ENCODE measurements at regions not wholly inside any gene's neighbourhood (a gene's known extent, or its start where the extent isn't known, plus 50 kb on each side); places are given as distances from the start of the nearest gene placed in this dataset.
"Not testable (repeated sequence)": the region's sequence is repeated elsewhere in the genome, so short reads cannot be mapped to it uniquely, and the experiment has no call there.

DNA sequence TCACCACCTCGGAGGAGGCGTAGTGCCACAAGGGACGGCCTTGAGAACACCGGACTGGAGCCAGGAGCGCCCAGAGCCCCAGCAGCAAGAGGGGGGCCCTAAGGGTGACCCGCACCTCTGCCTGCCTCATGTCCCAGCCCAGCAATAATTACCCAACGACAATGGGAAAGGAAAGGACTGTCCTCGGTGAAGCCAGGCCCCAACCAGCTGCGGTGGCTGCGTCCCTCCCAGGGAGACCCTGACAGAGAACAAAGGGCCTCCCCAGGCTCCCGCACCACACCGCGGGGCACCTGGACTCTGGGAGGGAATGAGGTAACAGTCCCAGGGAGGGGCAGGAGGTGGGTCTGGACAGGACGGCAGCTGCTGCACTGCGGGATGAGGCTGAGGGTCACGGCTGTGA is 493.4 kb downstream of the GOLGA6L6 start:
- TF ChIP-seq, protein P1, sequence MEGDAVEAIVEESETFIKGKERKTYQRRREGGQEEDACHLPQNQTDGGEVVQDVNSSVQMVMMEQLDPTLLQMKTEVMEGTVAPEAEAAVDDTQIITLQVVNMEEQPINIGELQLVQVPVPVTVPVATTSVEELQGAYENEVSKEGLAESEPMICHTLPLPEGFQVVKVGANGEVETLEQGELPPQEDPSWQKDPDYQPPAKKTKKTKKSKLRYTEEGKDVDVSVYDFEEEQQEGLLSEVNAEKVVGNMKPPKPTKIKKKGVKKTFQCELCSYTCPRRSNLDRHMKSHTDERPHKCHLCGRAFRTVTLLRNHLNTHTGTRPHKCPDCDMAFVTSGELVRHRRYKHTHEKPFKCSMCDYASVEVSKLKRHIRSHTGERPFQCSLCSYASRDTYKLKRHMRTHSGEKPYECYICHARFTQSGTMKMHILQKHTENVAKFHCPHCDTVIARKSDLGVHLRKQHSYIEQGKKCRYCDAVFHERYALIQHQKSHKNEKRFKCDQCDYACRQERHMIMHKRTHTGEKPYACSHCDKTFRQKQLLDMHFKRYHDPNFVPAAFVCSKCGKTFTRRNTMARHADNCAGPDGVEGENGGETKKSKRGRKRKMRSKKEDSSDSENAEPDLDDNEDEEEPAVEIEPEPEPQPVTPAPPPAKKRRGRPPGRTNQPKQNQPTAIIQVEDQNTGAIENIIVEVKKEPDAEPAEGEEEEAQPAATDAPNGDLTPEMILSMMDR (IDR thresholded peaks at IDR 0.05), result not testable (repeated sequence)
- TF ChIP-seq POLR2A (IDR thresholded peaks at IDR 0.05), result not testable (repeated sequence)
